Spleen (tissue), 7 donors: ENCODE measurements at regions not wholly inside any gene's neighbourhood (a gene's known extent, or its start where the extent isn't known, plus 50 kb on each side); places are given as distances from the start of the nearest gene placed in this dataset.

Source experiments
- POLR2A ChIP-seq, 3 donors: fragments of 450-650 bp; IDR thresholded peaks; one replicate each; pipeline ENCODE4 v1.5.1; 2017; ENCODE audit warnings: antibody characterized with exemption in 3 of 3, mild to moderate bottlenecking in 1 of 3
- POLR2AphosphoS5 ChIP-seq, 3 donors: sonication (generic); formaldehyde crosslinking; IDR thresholded peaks; one replicate each; pipeline ENCODE4 v1.5.1; 2017; ENCODE audit warnings: antibody characterized with exemption in 3 of 3
- TF ChIP-seq, protein P1 (sequence below), 11 experiments: fragments of 200-600 bp in 7 of 11; fragments of 450-650 bp in 4 of 11; sonication (generic) in 4 of 11; IDR thresholded peaks in 8 of 11; conservative IDR thresholded peaks in 3 of 11; 1 replicate in 7 of 11; 2 replicates in 4 of 11; pipeline versions ENCODE4 v1.4.0 to v1.8.0; 2016 to 2021; ENCODE audit warnings: antibody characterized with exemption in 11 of 11, inconsistent platforms in 4 of 11, mild to moderate bottlenecking in 1 of 11
- donor health status: DM: no; HTN: no; CAD: no; lungs with moderate emphysema.
- donor health status: DM: no; HTN: no; CAD: no.
- donor health status: DM: no; HTN: no; CAD: no.

GRCh38 chr10:28169525-28169924, 133.3 kb downstream of the MPP7 start:
- TF ChIP-seq, protein P1, sequence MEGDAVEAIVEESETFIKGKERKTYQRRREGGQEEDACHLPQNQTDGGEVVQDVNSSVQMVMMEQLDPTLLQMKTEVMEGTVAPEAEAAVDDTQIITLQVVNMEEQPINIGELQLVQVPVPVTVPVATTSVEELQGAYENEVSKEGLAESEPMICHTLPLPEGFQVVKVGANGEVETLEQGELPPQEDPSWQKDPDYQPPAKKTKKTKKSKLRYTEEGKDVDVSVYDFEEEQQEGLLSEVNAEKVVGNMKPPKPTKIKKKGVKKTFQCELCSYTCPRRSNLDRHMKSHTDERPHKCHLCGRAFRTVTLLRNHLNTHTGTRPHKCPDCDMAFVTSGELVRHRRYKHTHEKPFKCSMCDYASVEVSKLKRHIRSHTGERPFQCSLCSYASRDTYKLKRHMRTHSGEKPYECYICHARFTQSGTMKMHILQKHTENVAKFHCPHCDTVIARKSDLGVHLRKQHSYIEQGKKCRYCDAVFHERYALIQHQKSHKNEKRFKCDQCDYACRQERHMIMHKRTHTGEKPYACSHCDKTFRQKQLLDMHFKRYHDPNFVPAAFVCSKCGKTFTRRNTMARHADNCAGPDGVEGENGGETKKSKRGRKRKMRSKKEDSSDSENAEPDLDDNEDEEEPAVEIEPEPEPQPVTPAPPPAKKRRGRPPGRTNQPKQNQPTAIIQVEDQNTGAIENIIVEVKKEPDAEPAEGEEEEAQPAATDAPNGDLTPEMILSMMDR (IDR thresholded peaks at IDR 0.05 in 8 of 11, conservative IDR thresholded peaks at IDR 0.05 in 3 of 11), result no peak
- TF ChIP-seq POLR2AphosphoS5 (IDR thresholded peaks at IDR 0.05), result no peak
- no peak for TF ChIP-seq POLR2A (IDR thresholded peaks at IDR 0.05)
